ENCODE measurements at regions not wholly inside any gene's neighbourhood (a gene's known extent, or its start where the extent isn't known, plus 50 kb on each side); places are given as distances from the start of the nearest gene placed in this dataset.

- TF ChIP-seq YY1 (IDR thresholded peaks at IDR 0.05; ENCODE audit: insufficient read depth, insufficient read length), result no peak
- TF ChIP-seq SUZ12 (IDR thresholded peaks at IDR 0.05; ENCODE audit: extremely low read depth, insufficient read depth, insufficient read length), result no peak
- no peak for TF ChIP-seq ZNF274 (IDR thresholded peaks at IDR 0.05; ENCODE audit: low read depth, low read length)
Measured at GRCh38 chr20:54794874-54795273, 319.5 kb downstream of the DOK5 start.
